IMR-90 (cell line): ENCODE measurements at regions not wholly inside any gene's neighbourhood (a gene's known extent, or its start where the extent isn't known, plus 50 kb on each side); places are given as distances from the start of the nearest gene placed in this dataset.

Experiments
- CTCF ChIP-seq: conservative IDR thresholded peaks from 2 replicates; pipeline ENCODE4 v1.5.1; 2012; ENCODE audit warnings: mild to moderate bottlenecking, low read depth, low read length, improper control_type of control experiment
- POLR2A ChIP-seq: IDR thresholded peaks from 2 replicates; pipeline ENCODE4 v1.6.1; 2012; ENCODE audit warnings: mild to moderate bottlenecking, low read depth, low read length
- RCOR1 ChIP-seq: IDR thresholded peaks from 2 replicates; pipeline ENCODE4 v1.6.1; 2012; ENCODE audit warnings: mild to moderate bottlenecking, low read length, improper control_type of control experiment; ENCODE audit not compliant: insufficient replicate concordance

GRCh38 chr4:13920111-13920875, 292.8 kb upstream of the BOD1L1 start:
- TF ChIP-seq POLR2A (no peak), CTCF (no peak), RCOR1 (no peak)
